ENCODE measurements at regions not wholly inside any gene's neighbourhood (a gene's known extent, or its start where the extent isn't known, plus 50 kb on each side); places are given as distances from the start of the nearest gene placed in this dataset.

- FAIRE-seq (no peak), DNase-seq (ENCODE audit: low spot score) (no peak)
These were observed 1958.7 kb upstream of the IGFBP7 start for GRCh38 chr4:59068722-59069418.

GRCh38 chr4:59086410-59086809, 1976.2 kb upstream of the IGFBP7 start:
- DNase-seq (ENCODE audit: low spot score) (no peak), FAIRE-seq (no peak)

DNA sequence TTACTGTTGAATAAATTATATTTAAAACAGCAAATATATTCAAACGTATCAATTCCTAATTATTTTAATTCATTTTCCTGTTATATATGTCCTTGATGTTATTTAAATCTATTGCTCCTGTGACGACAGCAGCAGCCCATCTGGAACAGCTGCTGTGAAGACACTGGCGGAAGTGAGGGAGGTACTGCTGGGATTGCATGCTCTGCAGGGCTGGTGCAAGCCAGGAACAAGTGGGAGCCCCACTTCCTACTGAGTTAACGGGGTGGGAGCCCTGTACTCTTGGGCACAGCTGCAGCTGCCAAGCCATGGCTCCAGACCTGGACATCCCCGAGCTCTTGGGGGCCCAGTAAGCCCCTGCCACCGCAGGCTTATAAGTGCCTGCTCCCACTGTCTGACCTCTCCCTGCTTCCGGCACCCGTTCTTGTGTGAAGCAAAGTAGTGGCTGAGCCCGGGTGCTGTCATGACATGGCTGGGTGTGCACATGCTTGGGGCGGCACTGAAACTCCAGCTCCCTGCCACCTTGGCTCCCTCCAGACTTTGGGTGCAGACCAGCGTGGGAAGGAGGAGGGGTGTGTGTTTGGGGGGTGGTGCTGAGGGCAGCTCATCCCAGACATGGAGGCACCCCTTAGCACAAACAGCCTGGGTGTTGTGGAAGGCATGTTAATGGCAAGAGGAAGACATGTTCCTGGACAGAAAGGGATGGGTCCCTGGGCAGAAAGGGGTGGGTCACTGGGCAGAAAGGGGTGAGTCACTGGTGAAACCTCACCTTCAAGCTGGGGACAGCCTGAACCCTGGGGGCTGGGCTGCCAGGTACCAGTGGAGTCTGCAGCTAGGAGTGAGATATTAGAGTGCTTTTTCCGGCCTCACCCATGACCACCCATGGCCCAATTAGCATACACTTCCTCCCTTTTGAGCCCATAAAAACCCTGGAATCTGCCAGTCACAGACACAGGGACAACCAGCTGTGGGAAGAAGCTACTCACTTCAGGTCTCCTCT, 1981.3 kb upstream of the IGFBP7 start:
- DNase-seq (ENCODE audit: low spot score): no peak

GRCh38 chr4:59094505-59094904, 1984.3 kb upstream of the IGFBP7 start:
- no peak for DNase-seq (ENCODE audit: low spot score)
- no peak for FAIRE-seq

More for the DNA sequence above, 1981.3 kb upstream of the IGFBP7 start:
- peak; percentile 5 for FAIRE-seq

- DNase-seq (ENCODE audit: low spot score) (no peak), FAIRE-seq (no peak)
These were observed 1992.1 kb upstream of the IGFBP7 start for GRCh38 chr4:59102311-59102710.

DNA sequence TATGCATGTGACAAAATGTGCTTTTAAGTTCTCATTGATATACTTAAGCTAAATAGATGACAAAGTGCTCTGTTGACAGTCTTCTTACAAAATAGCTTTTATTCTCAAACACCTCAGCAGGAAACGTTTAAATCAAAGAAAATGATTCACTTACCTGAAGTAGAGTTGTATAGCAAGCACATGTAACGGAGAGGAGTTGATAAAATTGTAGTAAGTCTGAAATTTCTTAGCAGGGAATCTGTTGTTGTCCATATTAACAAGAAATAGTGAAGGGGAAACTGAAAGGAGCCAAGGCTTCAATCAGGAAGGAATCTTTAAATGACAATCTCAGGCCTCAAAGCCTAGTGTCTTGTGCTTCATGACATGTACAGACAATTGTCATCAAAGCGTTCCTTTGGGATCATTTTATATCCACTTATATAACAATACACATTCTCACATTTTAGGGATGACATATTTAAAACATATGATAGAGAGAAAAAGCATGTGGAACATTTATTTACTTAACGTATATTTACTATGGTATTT, 2010.2 kb upstream of the IGFBP7 start:
- DNase-seq (ENCODE audit: low spot score) (no peak), FAIRE-seq (no peak)

- FAIRE-seq (no peak), DNase-seq (ENCODE audit: low spot score) (no peak)
These were observed 2012.4 kb upstream of the IGFBP7 start for GRCh38 chr4:59122626-59123025.

DNA sequence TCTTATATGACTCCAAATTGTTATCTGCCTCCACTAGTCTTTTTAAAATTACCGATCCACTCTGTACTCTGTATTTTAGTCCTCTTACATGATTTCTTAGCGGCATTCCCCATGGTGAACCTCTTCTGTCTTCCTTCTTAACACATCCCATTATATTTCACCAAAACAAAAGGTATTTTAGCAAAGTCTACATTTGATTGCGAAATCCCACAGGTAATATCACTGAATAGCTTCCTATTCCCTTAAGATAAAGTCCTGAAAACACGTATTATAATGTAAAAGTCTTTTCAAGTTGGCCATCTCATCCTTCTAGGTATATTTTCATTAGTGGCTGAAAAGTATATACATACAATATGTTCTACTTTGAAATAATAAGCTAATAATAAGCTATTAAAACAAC, 2016.0 kb upstream of the IGFBP7 start:
- no peak for FAIRE-seq
- no peak for DNase-seq (ENCODE audit: low spot score)

GRCh38 chr4:59127006-59127405, 2016.8 kb upstream of the IGFBP7 start:
- DNase-seq (ENCODE audit: low spot score): no peak
- FAIRE-seq: no peak

- FAIRE-seq (no peak), DNase-seq (ENCODE audit: low spot score) (no peak)
These were observed 2017.6 kb upstream of the IGFBP7 start for GRCh38 chr4:59127743-59128142.

GRCh38 chr4:59135248-59135985, 2025.2 kb upstream of the IGFBP7 start:
- DNase-seq (ENCODE audit: low spot score) (no peak), FAIRE-seq (no peak)

DNA sequence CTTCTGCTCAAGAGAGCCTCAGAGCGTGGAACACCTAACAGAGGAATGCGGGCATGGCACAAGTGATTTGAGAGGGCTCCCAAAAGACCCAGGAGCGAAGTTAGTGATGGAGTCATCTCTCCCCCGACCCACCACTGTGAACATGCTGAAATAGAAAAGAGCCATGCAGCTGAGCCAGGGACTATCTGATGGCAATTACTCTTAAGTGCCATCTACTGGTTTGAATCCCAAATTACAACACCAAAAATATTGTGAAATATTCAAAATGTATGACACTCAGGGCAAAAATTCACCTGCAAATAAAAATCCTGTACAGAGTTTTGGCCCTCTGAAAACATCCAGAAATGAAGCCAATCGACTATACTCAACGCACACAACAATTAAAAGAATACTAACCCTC, 2038.9 kb upstream of the ADGRL3 start:
- FAIRE-seq: no peak
- DNase-seq (ENCODE audit: low spot score): no peak

DNA sequence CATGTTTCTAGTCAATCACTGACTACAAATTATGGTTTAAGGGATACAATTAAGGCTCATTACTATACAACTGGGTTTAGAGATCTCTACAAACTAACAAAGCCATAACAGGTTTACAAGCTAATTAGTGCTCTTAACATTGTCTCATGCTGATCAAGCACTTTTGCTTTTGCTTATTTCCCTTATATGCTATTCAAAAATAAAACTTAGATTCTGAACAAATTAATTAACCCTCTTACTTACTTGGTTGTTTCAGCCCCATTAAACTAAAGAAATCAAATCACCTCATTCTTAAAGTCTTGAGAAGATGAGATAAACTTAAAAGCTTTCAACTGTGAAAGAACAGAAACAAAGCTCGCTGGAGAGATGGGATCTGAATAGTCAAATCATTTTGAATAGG, 2024.5 kb upstream of the ADGRL3 start:
- FAIRE-seq (no peak), DNase-seq (ENCODE audit: low spot score) (no peak)

DNA sequence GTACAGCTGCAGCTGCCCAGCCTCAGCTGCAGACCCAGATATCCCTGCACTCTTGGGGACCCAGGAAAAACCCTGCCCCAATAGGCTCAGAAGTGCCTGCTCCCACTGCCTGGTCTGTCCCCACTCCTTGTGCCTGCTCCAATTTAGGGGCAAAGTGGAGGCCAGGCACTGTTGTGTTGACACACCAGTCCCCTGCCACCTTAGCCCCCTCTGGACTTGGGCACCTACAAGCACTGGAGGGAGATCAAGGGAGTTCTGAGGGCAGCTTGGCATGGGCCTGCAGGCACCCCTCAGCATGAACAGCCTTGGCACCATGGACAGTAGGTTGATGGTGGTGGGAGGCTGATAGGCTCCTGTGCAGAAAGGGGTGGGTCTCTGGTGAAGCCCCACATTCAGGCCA, 2020.8 kb upstream of the ADGRL3 start:
- DNase-seq (ENCODE audit: low spot score) (no peak), FAIRE-seq (no peak)

GRCh38 chr4:59180161-59180560, 2020.0 kb upstream of the ADGRL3 start:
- DNase-seq (ENCODE audit: low spot score): no peak
- FAIRE-seq: no peak

GRCh38 chr4:59180969-59181368, 2019.2 kb upstream of the ADGRL3 start:
- DNase-seq (ENCODE audit: low spot score) (no peak), FAIRE-seq (no peak)

DNA sequence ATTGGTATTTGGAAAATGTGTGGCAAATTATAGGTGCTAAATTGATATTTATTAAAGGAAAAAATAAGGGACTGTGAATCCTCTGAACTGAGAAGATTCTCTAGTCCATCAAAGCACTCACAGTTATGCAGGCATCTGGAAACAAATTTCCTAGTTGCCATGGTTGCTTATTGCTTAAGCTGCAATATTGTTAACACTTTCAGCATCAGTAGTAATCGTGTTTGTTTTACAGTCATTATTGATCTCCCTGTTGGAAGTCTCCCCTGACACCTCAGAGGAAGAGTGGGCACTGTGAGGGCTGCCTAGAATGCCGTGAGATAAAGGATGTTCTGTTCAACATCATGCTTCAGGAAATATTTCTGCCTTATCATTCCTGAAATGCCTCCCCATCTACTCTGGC, 2004.3 kb upstream of the ADGRL3 start:
- FAIRE-seq: no peak

DNA sequence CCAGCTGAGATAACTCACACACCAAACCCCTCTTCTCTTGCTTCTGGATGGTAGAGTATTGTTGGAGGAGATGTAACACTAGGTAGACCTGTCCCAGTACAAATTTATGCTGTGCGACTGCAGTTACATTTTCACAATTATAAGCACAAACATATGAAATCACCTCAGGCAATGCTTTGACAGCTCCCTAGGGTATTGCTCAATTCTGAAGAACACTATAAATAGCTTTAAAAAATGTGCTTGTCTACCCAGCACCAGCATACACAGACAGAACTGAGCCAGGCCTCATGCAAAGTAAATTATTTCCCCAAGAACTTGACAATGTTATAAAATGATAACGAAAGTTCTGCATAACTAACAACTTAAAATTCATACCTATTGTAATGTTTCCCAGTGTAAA, 1999.1 kb upstream of the ADGRL3 start:
- no peak for FAIRE-seq
- no peak for DNase-seq (ENCODE audit: low spot score)

More for the DNA sequence above, 2004.3 kb upstream of the ADGRL3 start:
- no peak for DNase-seq (ENCODE audit: low spot score)

DNA sequence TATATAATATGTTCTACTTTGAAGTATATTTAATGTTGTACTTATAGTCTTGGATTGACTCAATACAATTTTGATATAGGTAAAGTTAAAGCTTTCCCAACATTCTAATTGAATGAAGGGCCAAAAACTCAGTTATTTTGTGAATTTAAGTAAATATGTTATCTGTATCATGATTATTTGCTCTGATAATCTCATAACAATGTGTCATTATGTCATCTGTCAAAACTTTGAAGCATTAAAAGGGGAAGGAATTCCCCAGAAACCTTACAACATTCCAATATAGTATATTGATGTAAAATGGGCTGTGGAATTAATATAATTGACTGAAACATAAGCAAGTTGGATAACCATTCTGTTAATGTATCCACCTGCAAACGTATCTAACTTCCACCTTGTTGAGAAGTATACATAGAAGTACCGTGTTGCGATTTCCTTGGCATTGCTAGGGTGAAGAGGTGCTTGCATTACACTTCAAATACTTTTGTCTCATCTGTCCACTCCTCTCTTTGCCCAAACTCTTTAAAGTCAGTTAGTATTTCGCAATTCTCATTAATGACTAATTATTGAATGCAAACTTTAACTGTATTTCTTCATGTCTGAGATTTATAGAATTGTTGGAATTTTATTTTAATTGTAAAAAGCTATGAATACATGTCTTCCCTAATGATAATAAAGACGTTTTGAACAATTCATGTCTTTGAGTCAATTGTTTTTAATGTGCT, 1982.1 kb upstream of the ADGRL3 start:
- no peak for DNase-seq (ENCODE audit: low spot score)
- no peak for FAIRE-seq

DNA sequence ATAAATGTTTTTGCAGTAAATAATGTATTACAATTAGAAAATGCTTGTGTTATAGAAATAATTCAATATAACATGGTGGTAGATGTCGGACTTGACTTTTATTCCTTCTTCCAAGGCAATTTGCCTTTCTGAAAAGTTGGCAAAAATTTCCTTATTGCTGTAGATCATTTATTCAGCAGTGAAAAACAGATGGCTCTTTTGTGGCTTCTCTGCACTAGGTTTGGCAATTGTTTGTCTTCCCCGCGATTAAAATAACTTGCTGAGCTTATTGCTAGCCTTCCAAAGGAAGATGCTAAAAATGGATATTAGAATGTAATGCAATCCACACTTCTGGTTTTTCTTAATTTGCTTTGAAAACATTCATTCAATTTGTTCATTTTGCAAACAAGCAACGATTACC, 1977.9 kb upstream of the ADGRL3 start:
- DNase-seq (ENCODE audit: low spot score): no peak
- no peak for FAIRE-seq
